Suprapubic skin (tissue), 4 donors: ENCODE measurements at regions not wholly inside any gene's neighbourhood (a gene's known extent, or its start where the extent isn't known, plus 50 kb on each side); places are given as distances from the start of the nearest gene placed in this dataset.

Experiments used
- DNase-seq, 2 donors: peaks; one replicate each; pipeline ENCODE4 v3.0.0-alpha.2; 2019; ENCODE audit warnings: low spot score in 2 of 2
- H3K27ac ChIP-seq: fragments of 200-600 bp; sonication (generic); one replicate; pipeline ENCODE4 v1.5.1; 2019
- H3K27me3 ChIP-seq: fragments of 200-600 bp; sonication (generic); one replicate; pipeline ENCODE4 v1.5.1; 2019
- H3K36me3 ChIP-seq: fragments of 200-600 bp; sonication (generic); one replicate; pipeline ENCODE4 v1.5.1; 2019
- H3K4me1 ChIP-seq: fragments of 200-600 bp; sonication (generic); one replicate; pipeline ENCODE4 v1.5.1; 2019
- H3K4me3 ChIP-seq: fragments of 200-600 bp; sonication (generic); one replicate; pipeline ENCODE4 v1.5.1; 2019; ENCODE audit warnings: mild to moderate bottlenecking
- H3K9me3 ChIP-seq: fragments of 200-600 bp; sonication (generic); one replicate; pipeline ENCODE4 v1.5.1; 2019
- EP300 ChIP-seq: sonication (generic); formaldehyde crosslinking; IDR thresholded peaks from one replicate; pipeline ENCODE4 v1.6.1; 2017; ENCODE audit warnings: antibody characterized with exemption
- POLR2A ChIP-seq, 2 donors: fragments of 450-650 bp; IDR thresholded peaks; one replicate each; pipeline ENCODE4 v1.6.1; 2017; ENCODE audit warnings: antibody characterized with exemption in 2 of 2, mild to moderate bottlenecking in 2 of 2, moderate library complexity in 2 of 2
- POLR2AphosphoS5 ChIP-seq, 3 donors: sonication (generic); formaldehyde crosslinking; IDR thresholded peaks; one replicate each; pipeline ENCODE4 v1.6.1; 2017; ENCODE audit warnings: antibody characterized with exemption in 3 of 3
- WGBS: methylation state at CpG from one replicate; pipeline ENCODE4 v1.1.5; 2018; 5-methylcytosine and 5-hydroxymethylcytosine counted together
- TF ChIP-seq, protein P1 (sequence below), 2 donors: fragments of 200-600 bp in 1 of 2; fragments of 450-650 bp in 1 of 2; sonication (generic) in 1 of 2; IDR thresholded peaks; one replicate each; pipeline ENCODE4 v1.5.1; 2016 to 2019; ENCODE audit warnings: antibody characterized with exemption in 2 of 2, mild to moderate bottlenecking in 1 of 2, moderate library complexity in 1 of 2

DNA sequence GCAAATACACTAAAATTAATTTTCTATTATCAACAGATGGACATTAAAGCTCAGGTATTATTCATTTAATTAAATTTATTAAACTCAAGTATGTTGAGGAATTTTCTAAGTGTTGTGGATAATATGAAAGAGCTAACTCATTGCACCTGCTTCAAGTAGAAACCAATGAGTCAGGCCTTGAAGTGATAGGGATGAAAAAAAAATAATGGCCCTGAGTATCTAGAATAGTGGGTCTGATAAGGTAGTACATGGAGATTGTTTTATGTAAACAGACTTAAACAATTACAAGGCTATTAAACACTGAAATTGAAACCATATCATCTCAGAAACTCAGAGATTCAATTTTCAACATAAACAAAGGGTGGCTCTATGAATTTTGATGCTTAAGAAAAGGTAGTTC, 857.1 kb upstream of the GBE1 start:
- Histone ChIP-seq H3K4me1 (no peaks in the 10 kb centered on the region), H3K27ac (no peak overlapping the region), H3K9me3 (peaks cover 4% of the 10 kb centered on the region), H3K36me3 (no peaks in the 10 kb centered on the region), H3K27me3 (no peaks in the 10 kb centered on the region), H3K4me3 (no peak overlapping the region)
- TF ChIP-seq EP300 = no peak
- TF ChIP-seq POLR2A (IDR thresholded peaks at IDR 0.05) = no peak
- no peak for TF ChIP-seq POLR2AphosphoS5 (IDR thresholded peaks at IDR 0.05)
- TF ChIP-seq, protein P1, sequence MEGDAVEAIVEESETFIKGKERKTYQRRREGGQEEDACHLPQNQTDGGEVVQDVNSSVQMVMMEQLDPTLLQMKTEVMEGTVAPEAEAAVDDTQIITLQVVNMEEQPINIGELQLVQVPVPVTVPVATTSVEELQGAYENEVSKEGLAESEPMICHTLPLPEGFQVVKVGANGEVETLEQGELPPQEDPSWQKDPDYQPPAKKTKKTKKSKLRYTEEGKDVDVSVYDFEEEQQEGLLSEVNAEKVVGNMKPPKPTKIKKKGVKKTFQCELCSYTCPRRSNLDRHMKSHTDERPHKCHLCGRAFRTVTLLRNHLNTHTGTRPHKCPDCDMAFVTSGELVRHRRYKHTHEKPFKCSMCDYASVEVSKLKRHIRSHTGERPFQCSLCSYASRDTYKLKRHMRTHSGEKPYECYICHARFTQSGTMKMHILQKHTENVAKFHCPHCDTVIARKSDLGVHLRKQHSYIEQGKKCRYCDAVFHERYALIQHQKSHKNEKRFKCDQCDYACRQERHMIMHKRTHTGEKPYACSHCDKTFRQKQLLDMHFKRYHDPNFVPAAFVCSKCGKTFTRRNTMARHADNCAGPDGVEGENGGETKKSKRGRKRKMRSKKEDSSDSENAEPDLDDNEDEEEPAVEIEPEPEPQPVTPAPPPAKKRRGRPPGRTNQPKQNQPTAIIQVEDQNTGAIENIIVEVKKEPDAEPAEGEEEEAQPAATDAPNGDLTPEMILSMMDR (IDR thresholded peaks at IDR 0.05) = no peak
- DNase-seq = no peak

DNA sequence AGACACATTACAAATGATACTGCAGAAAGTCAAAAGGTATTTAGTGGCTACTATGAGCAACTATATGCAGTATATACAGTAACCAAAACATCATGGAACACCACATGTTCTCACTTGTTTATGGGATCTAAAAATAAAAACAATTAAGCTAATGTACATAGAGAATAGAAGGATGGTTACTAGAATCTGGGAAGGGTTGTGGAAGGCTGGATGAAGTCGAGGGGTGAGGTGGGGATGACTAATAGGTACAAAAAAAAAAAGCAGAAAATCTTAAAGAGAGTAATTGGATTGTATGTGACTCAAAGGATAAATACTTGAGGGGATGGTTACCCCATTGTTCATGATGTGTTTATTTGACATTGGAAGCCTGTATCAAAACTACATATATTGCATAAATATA, 848.8 kb upstream of the GBE1 start:
- no peak for DNase-seq
- H3K36me3 ChIP-seq = no peaks in the 10 kb centered on the region
- no peaks in the 10 kb centered on the region for H3K4me1 ChIP-seq
- no peaks in the 10 kb centered on the region for H3K27me3 ChIP-seq
- no peak for TF ChIP-seq POLR2A (IDR thresholded peaks at IDR 0.05)
- TF ChIP-seq POLR2AphosphoS5 (IDR thresholded peaks at IDR 0.05) = no peak
- TF ChIP-seq, protein P1 (IDR thresholded peaks at IDR 0.05) = no peak
- TF ChIP-seq EP300 = no peak
- H3K4me3 ChIP-seq = no peak overlapping the region
- WGBS = 39% methylated on average over 1 of the region's 1 CpG
- H3K9me3 ChIP-seq = no peaks in the 10 kb centered on the region
- no peak overlapping the region for H3K27ac ChIP-seq

DNA sequence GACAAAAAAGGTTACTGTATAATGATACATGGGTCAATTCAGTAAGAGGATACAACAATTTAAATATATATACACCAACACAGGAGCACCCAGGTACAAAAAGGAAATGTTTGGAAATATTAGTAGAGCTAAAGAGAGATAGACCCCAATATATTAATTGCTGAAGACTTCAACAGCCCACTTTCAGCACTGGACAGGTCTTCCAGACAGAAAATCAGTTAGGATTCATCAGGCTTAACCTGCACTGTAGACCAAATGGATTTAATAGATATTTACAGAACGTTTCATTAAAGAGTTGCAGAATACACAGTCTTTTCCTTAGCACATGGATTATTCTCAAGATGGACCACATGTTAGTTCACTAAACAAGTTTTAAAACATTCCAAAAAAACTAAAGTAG, 845.9 kb upstream of the GBE1 start:
- H3K4me3 ChIP-seq = no peak overlapping the region
- TF ChIP-seq, protein P1 (IDR thresholded peaks at IDR 0.05) = no peak
- TF ChIP-seq POLR2AphosphoS5 (IDR thresholded peaks at IDR 0.05) (no peak), EP300 (no peak), POLR2A (IDR thresholded peaks at IDR 0.05) (no peak)
- H3K4me1 ChIP-seq = no peaks in the 10 kb centered on the region
- H3K9me3 ChIP-seq = no peaks in the 10 kb centered on the region
- no peaks in the 10 kb centered on the region for H3K36me3 ChIP-seq
- no peak for DNase-seq
- no peaks in the 10 kb centered on the region for H3K27me3 ChIP-seq
- WGBS = 85% methylated on average over 1 of the region's 1 CpG
- no peak overlapping the region for H3K27ac ChIP-seq

DNA sequence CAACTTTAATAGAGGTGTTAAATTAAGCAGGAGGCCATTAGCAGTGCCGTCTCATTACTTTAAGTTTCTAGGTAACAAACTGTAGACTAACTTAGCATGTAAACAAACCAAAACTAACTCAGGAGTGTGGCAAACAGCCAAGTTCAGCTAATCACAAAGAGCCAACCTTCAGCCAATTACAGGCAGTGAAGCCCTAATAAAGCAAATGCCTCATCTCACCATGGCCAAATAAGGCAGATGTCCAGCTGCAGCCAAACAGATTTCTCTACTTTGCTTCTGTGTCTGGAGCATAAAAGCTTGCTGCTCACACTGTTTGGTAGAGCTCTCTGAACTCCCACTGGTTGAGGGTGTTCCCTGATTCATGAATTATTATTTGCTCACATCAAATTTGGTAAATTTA, 835.4 kb upstream of the GBE1 start:
- DNase-seq = no peak
- no peak for TF ChIP-seq POLR2A (IDR thresholded peaks at IDR 0.05)
- TF ChIP-seq POLR2AphosphoS5 (IDR thresholded peaks at IDR 0.05) = no peak
- TF ChIP-seq, protein P1 (IDR thresholded peaks at IDR 0.05) = no peak
- no peak for TF ChIP-seq EP300
- 69% methylated on average over 1 of the region's 1 CpG for WGBS

DNA sequence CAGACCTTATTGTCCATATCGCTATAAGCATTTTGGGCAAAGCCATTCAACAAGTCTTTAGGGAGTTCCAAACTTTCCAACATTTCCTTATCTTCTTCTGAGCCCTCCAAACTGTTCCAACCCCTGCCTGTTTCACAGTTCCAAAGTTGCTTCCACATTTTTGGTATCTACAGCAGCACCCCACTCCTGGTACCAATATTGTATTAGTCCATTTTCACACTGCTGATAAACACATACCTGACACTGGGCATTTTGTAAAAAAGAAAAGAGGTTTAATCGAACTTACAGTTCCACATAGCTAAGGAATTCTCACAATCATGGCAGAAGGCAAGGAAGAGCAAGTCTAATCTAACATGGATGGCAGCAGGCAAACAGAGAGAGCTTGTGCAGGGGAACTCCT, 834.1 kb upstream of the GBE1 start:
- WGBS = 96% methylated on average over 2 of the region's 2 CpGs
- H3K36me3 ChIP-seq = no peaks in the 10 kb centered on the region
- no peak for TF ChIP-seq POLR2A (IDR thresholded peaks at IDR 0.05)
- TF ChIP-seq, protein P1 (IDR thresholded peaks at IDR 0.05) = no peak
- TF ChIP-seq POLR2AphosphoS5 (IDR thresholded peaks at IDR 0.05) = no peak
- TF ChIP-seq EP300 = no peak
- no peak overlapping the region for H3K27ac ChIP-seq
- no peak for DNase-seq
- H3K9me3 ChIP-seq = peaks cover 9% of the 10 kb centered on the region
- no peaks in the 10 kb centered on the region for H3K27me3 ChIP-seq
- no peaks in the 10 kb centered on the region for H3K4me1 ChIP-seq
- no peak overlapping the region for H3K4me3 ChIP-seq

More for the DNA sequence above, 835.4 kb upstream of the GBE1 start:
- Histone ChIP-seq H3K36me3 (no peaks in the 10 kb centered on the region), H3K9me3 (peaks cover 9% of the 10 kb centered on the region), H3K4me3 (no peak overlapping the region), H3K4me1 (no peaks in the 10 kb centered on the region), H3K27me3 (no peaks in the 10 kb centered on the region), H3K27ac (no peak overlapping the region)
